Activated CD8-positive, alpha-beta T cell treated with anti-CD3 and anti-CD28 coated beads for 36 hours (primary cell): ENCODE measurements at regions not wholly inside any gene's neighbourhood (a gene's known extent, or its start where the extent isn't known, plus 50 kb on each side); places are given as distances from the start of the nearest gene placed in this dataset.
"Not testable (repeated sequence)": the region's sequence is repeated elsewhere in the genome, so short reads cannot be mapped to it uniquely, and the experiment has no call there.

Experiments used
- ATAC-seq: fragments of 200-7000 bp; cut with Tn5 transposase; one replicate; pipeline ENCODE4 v1.10.0; 2021; ENCODE audit warnings: mild to moderate bottlenecking, moderate library complexity
- CTCF ChIA-PET: fragments of 350-600 bp; sonication (Branson Sonifier 250); formaldehyde crosslinking; loops from one replicate; lab custom pipeline; 2021; ENCODE audit warnings: antibody characterized with exemption; lab: Charles Lee
- POLR2A ChIA-PET: fragments of 350-600 bp; sonication (Branson Sonifier 250); formaldehyde crosslinking; loops from one replicate; lab custom pipeline; 2021; ENCODE audit warnings: antibody characterized with exemption; lab: Charles Lee
- DNase-seq: peaks from one replicate; pipeline ENCODE4 v3.0.0-alpha.2; 2020
- H3K27ac Mint-ChIP-seq: one replicate; pipeline ENCODE4 v1.8.0; 2021; ENCODE audit warnings: mild to moderate bottlenecking, mixed read lengths
- H3K27me3 Mint-ChIP-seq: one replicate; pipeline ENCODE4 v1.8.0; 2021; ENCODE audit warnings: mixed read lengths
- H3K36me3 Mint-ChIP-seq: one replicate; pipeline ENCODE4 v1.8.0; 2021; ENCODE audit warnings: low read depth, mixed read lengths
- H3K4me1 Mint-ChIP-seq: one replicate; pipeline ENCODE4 v1.8.0; 2021; ENCODE audit warnings: low read depth, mixed read lengths
- H3K4me3 Mint-ChIP-seq: one replicate; pipeline ENCODE4 v1.8.0; 2021; ENCODE audit warnings: mild to moderate bottlenecking, moderate library complexity, mixed read lengths
- H3K9me3 Mint-ChIP-seq: one replicate; pipeline ENCODE4 v1.8.0; 2021; ENCODE audit warnings: mixed read lengths
- intact Hi-C: fragments of 100-400 bp; cut with micrococcal nuclease; formaldehyde crosslinking; loops from one replicate; pipeline ENCODE4 v1.10.0; 2022
- TF ChIP-seq, protein P1 (sequence below): fragments of 200-600 bp; IDR thresholded peaks from one replicate; pipeline ENCODE4 v1.8.0; 2022; ENCODE audit warnings: antibody characterized with exemption, mild to moderate bottlenecking

DNA sequence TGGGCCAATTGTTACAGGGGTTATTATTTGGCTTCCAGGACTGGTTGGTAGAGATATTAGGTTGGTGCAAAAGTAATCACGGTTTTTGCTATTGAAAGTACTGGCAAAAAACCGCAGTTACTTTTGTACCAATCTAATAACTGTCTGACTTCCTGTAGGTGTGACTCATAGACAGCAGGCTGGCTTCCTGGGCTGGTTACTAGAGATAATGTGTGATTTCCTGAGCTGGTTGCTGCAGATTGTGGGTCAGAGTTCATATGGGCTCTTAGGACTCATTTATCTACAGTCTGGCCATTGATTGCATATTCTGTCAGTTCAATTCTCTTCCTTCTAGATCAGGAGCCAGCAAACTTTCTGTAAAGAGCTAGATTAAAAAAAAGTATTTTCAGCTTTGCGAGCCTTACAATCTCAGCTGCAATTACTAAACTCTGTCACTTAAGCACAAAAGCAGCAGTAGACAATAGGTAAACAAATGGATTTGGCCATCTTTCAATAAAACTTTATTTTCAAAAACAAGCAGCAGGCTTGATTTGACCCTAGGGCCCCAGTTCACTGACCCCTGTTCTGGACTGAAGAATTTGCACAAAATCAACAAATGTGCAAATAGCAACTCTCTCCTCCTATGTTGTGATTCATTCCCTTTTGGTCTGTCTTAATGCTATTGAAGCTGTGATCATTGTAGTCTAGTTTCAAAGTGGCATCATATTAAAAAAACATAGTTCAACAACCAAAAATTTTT, 50.8 kb upstream of the BOD1L1 start:
- no peak for ATAC-seq
- peaks cover 1% of the 10 kb centered on the region for H3K27me3 Mint-ChIP-seq
- CTCF ChIA-PET, result interaction anchor here (1.6 kb wide), 1 partner anchor 24 kb away, joined by 6 read pairs; no protein-coding TSS in a partner anchor
- H3K36me3 Mint-ChIP-seq, result no peaks in the 10 kb centered on the region
- no peaks in the 10 kb centered on the region for H3K4me1 Mint-ChIP-seq
- H3K9me3 Mint-ChIP-seq, result peaks cover 14% of the 10 kb centered on the region
- TF ChIP-seq, protein P1, sequence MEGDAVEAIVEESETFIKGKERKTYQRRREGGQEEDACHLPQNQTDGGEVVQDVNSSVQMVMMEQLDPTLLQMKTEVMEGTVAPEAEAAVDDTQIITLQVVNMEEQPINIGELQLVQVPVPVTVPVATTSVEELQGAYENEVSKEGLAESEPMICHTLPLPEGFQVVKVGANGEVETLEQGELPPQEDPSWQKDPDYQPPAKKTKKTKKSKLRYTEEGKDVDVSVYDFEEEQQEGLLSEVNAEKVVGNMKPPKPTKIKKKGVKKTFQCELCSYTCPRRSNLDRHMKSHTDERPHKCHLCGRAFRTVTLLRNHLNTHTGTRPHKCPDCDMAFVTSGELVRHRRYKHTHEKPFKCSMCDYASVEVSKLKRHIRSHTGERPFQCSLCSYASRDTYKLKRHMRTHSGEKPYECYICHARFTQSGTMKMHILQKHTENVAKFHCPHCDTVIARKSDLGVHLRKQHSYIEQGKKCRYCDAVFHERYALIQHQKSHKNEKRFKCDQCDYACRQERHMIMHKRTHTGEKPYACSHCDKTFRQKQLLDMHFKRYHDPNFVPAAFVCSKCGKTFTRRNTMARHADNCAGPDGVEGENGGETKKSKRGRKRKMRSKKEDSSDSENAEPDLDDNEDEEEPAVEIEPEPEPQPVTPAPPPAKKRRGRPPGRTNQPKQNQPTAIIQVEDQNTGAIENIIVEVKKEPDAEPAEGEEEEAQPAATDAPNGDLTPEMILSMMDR, result no peak
- H3K4me3 Mint-ChIP-seq, result no peak overlapping the region
- no peak for DNase-seq
- POLR2A ChIA-PET, result no interaction called here
- intact Hi-C loops, result no loop called here
- no peak overlapping the region for H3K27ac Mint-ChIP-seq

DNA sequence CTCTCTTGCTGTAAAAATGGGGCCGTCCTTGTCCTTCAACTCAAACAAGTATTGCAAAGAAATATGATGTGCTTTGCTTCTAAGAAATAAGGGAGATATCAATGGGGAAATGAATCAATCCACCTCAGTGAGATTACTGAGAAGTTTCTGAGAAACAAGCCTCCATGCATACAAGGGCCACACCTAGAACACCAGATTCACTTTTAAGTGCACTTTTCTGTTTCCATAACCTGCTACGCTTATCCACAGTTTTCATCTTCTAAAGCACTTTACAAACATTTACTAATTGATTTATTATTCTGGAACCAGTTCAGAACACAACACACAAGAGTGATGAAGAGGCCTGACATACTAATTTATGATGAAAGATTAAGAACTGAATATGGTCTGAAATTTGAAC, 54.0 kb upstream of the BOD1L1 start:
- intact Hi-C loops, result no loop called here
- H3K36me3 Mint-ChIP-seq, result no peaks in the 10 kb centered on the region
- peaks cover 18% of the 10 kb centered on the region for H3K9me3 Mint-ChIP-seq
- CTCF ChIA-PET, result no interaction called here
- ATAC-seq, result no peak
- H3K4me1 Mint-ChIP-seq, result no peaks in the 10 kb centered on the region
- no peak overlapping the region for H3K27ac Mint-ChIP-seq
- TF ChIP-seq, protein P1, result no peak
- no peaks in the 10 kb centered on the region for H3K27me3 Mint-ChIP-seq
- DNase-seq, result no peak
- H3K4me3 Mint-ChIP-seq, result no peak overlapping the region
- POLR2A ChIA-PET, result no interaction called here

- ChIA-PET POLR2A (no interaction called here), CTCF (no interaction called here)
- no peak for DNase-seq
- no peak for ATAC-seq
- peaks cover 11% of the 10 kb centered on the region for H3K27me3 Mint-ChIP-seq
- no peak overlapping the region for H3K27ac Mint-ChIP-seq
- peaks cover 2% of the 10 kb centered on the region for H3K9me3 Mint-ChIP-seq
- TF ChIP-seq, protein P1, result no peak
- intact Hi-C loops, result no loop called here
- no peaks in the 10 kb centered on the region for H3K4me1 Mint-ChIP-seq
- no peak overlapping the region for H3K4me3 Mint-ChIP-seq
- H3K36me3 Mint-ChIP-seq, result no peaks in the 10 kb centered on the region
Observed at GRCh38 chr4:13694256-13694655, 66.7 kb upstream of the BOD1L1 start.

DNA sequence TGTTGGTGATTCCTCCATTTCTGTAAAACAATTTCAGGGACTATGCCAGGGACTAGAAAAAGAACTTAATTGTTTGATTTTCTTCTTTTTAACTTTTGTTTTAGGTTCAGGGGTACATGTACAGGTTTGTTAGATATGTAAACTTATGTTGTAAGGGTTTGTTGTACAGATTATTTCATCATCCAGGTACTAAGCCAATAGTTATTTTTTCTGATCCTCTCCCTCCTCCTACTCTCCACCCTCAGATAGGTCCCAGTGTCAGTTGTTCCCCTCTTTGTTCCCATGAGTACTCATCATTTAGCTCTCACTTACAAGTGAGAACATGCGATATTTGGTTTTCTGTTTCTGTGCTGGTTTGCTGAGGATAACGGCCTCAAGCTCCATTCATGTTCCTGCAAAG, 70.8 kb upstream of the BOD1L1 start:
- H3K4me3 Mint-ChIP-seq, result no peak overlapping the region
- DNase-seq (no peak), ATAC-seq (no peak)
- no peaks in the 10 kb centered on the region for H3K4me1 Mint-ChIP-seq
- TF ChIP-seq, protein P1, result no peak
- no peak overlapping the region for H3K27ac Mint-ChIP-seq
- intact Hi-C loops, result no loop called here
- POLR2A ChIA-PET, result no interaction called here
- H3K36me3 Mint-ChIP-seq, result no peaks in the 10 kb centered on the region
- H3K27me3 Mint-ChIP-seq, result peaks cover 11% of the 10 kb centered on the region
- no peaks in the 10 kb centered on the region for H3K9me3 Mint-ChIP-seq
- CTCF ChIA-PET, result no interaction called here

DNA sequence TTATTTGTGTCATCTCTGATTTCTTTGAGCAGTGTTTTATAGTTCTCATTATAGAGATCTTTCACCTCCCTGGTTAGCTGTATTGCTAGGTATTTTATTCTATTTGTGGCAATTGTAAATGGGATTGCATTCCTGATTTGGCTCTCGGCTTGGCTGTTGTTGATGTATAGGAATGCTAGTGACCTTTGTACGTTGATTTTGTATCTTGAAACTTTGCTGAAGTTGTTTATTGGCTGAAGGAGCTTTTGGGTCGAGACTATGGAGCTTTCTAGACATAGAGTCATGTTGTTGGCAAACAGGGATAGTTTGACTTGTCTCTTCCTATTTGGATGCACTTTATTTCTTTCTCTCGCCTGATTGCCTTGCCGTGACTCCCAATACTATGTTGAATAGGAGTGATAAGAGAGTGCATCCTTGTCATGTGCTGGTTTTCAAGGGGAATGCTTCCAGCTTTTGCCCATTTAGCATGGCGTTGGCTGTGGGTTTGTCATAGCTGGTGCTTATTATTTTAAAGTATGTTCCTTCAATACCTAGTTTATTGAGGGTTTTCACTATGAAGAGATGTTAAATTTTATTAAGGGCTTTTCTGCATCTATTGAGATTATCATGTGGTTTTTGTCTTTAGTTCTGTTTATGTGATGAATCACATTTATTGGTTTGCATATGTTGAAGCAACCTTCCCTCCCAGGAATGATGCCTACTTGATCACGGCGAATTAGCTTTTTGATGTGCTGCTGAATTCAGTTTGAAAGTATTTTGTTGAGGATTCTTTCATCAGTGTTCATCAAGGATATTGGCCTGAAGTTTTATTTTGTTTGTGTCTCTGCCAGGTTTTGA, 72.7 kb upstream of the BOD1L1 start:
- CTCF ChIA-PET, result no interaction called here
- intact Hi-C loops, result no loop called here

GRCh38 chr4:13700858-13701140, 73.3 kb upstream of the BOD1L1 start:
- H3K36me3 Mint-ChIP-seq, CTCF ChIA-PET, H3K9me3 Mint-ChIP-seq, POLR2A ChIA-PET, H3K27me3 Mint-ChIP-seq, DNase-seq, ATAC-seq, H3K27ac Mint-ChIP-seq, intact Hi-C loops, H3K4me3 Mint-ChIP-seq, H3K4me1 Mint-ChIP-seq: not testable (repeated sequence)

More for the DNA sequence above, 72.7 kb upstream of the BOD1L1 start:
- ATAC-seq (no peak), DNase-seq (no peak)
- Mint-ChIP-seq H3K27ac (no peak overlapping the region), H3K4me1 (no peaks in the 10 kb centered on the region), H3K9me3 (no peaks in the 10 kb centered on the region), H3K36me3 (no peaks in the 10 kb centered on the region), H3K4me3 (no peak overlapping the region), H3K27me3 (peaks cover 6% of the 10 kb centered on the region)
- POLR2A ChIA-PET, result no interaction called here
- TF ChIP-seq, protein P1, result no peak
